ENCODE measurements at regions not wholly inside any gene's neighbourhood (a gene's known extent, or its start where the extent isn't known, plus 50 kb on each side); places are given as distances from the start of the nearest gene placed in this dataset.

GRCh38 chr11:103773059-103773458, 263.4 kb upstream of the DDI1 start:
- Mint-ChIP-seq H3K4me3 (no peak overlapping the region), H3K4me1 (no peaks in the 10 kb centered on the region)
- DNase-seq (ENCODE audit: low spot score in 2 of 2) = no peak

GRCh38 chr11:103773537-103773936, 262.9 kb upstream of the DDI1 start:
- Mint-ChIP-seq H3K27me3 (no peaks in the 10 kb centered on the region), H3K9me3 (no peaks in the 10 kb centered on the region), H3K4me1 (no peaks in the 10 kb centered on the region), H3K4me3 (no peak overlapping the region), H3K27ac (no peak overlapping the region), H3K36me3 (no peaks in the 10 kb centered on the region)
- DNase-seq (ENCODE audit: low spot score in 2 of 2) (no peak), ATAC-seq (ENCODE audit: low read depth) (no peak)

More at GRCh38 chr11:103773059-103773458, 263.4 kb upstream of the DDI1 start:
- no peak overlapping the region for H3K27ac Mint-ChIP-seq
- ATAC-seq (ENCODE audit: low read depth) = no peak
- H3K9me3 Mint-ChIP-seq = no peaks in the 10 kb centered on the region
- no peaks in the 10 kb centered on the region for H3K27me3 Mint-ChIP-seq
- H3K36me3 Mint-ChIP-seq = no peaks in the 10 kb centered on the region

- H3K27ac Mint-ChIP-seq = no peak overlapping the region
- no peak for ATAC-seq (ENCODE audit: low read depth)
- H3K36me3 Mint-ChIP-seq = no peaks in the 10 kb centered on the region
- DNase-seq (ENCODE audit: low spot score in 2 of 2) = no peak
- H3K27me3 Mint-ChIP-seq = peaks cover 3% of the 10 kb centered on the region
- H3K9me3 Mint-ChIP-seq = no peaks in the 10 kb centered on the region
- H3K4me3 Mint-ChIP-seq = no peak overlapping the region
- H3K4me1 Mint-ChIP-seq = no peaks in the 10 kb centered on the region
Observed at GRCh38 chr11:103779054-103779453, 257.4 kb upstream of the DDI1 start.

- Mint-ChIP-seq H3K36me3 (peaks cover 1% of the 10 kb centered on the region), H3K4me1 (no peaks in the 10 kb centered on the region), H3K4me3 (no peak overlapping the region), H3K9me3 (peaks cover 4% of the 10 kb centered on the region), H3K27me3 (peaks cover 5% of the 10 kb centered on the region), H3K27ac (no peak overlapping the region)
- DNase-seq (ENCODE audit: low spot score in 2 of 2) (no peak), ATAC-seq (ENCODE audit: low read depth) (no peak)
Observed at GRCh38 chr11:103789952-103790351, 246.5 kb upstream of the DDI1 start.

- Mint-ChIP-seq H3K27ac (no peak overlapping the region), H3K27me3 (peaks cover 8% of the 10 kb centered on the region), H3K4me1 (no peaks in the 10 kb centered on the region), H3K4me3 (no peak overlapping the region), H3K36me3 (peaks cover 1% of the 10 kb centered on the region), H3K9me3 (peaks cover 4% of the 10 kb centered on the region)
- no peak for ATAC-seq (ENCODE audit: low read depth)
- no peak for DNase-seq (ENCODE audit: low spot score in 2 of 2)
Observed at GRCh38 chr11:103792981-103793468, 243.4 kb upstream of the DDI1 start.

GRCh38 chr11:103794262-103794661, 242.2 kb upstream of the DDI1 start:
- no peaks in the 10 kb centered on the region for H3K4me1 Mint-ChIP-seq
- no peak for ATAC-seq (ENCODE audit: low read depth)
- no peak for DNase-seq (ENCODE audit: low spot score in 2 of 2)
- H3K36me3 Mint-ChIP-seq = peaks cover 1% of the 10 kb centered on the region
- peaks cover 4% of the 10 kb centered on the region for H3K9me3 Mint-ChIP-seq
- no peak overlapping the region for H3K27ac Mint-ChIP-seq
- no peak overlapping the region for H3K4me3 Mint-ChIP-seq
- peaks cover 5% of the 10 kb centered on the region for H3K27me3 Mint-ChIP-seq

- ATAC-seq (ENCODE audit: low read depth) = no peak
- Mint-ChIP-seq H3K36me3 (no peaks in the 10 kb centered on the region), H3K4me1 (no peaks in the 10 kb centered on the region), H3K27me3 (peaks cover 5% of the 10 kb centered on the region), H3K27ac (no peak overlapping the region), H3K9me3 (no peaks in the 10 kb centered on the region), H3K4me3 (no peak overlapping the region)
- DNase-seq (ENCODE audit: low spot score in 2 of 2) = no peak
Observed at GRCh38 chr11:103798026-103798425, 238.4 kb upstream of the DDI1 start.

- no peak for DNase-seq (ENCODE audit: low spot score in 2 of 2)
- Mint-ChIP-seq H3K4me1 (no peaks in the 10 kb centered on the region), H3K4me3 (no peak overlapping the region), H3K9me3 (no peaks in the 10 kb centered on the region), H3K36me3 (no peaks in the 10 kb centered on the region), H3K27ac (no peak overlapping the region), H3K27me3 (peaks cover 5% of the 10 kb centered on the region)
- no peak for ATAC-seq (ENCODE audit: low read depth)
Observed at GRCh38 chr11:103798446-103798845, 238.0 kb upstream of the DDI1 start.

GRCh38 chr11:103800406-103801114, 235.9 kb upstream of the DDI1 start:
- H3K27ac Mint-ChIP-seq = no peak overlapping the region
- H3K27me3 Mint-ChIP-seq = peaks cover 4% of the 10 kb centered on the region
- DNase-seq (ENCODE audit: low spot score in 2 of 2) = no peak
- no peaks in the 10 kb centered on the region for H3K9me3 Mint-ChIP-seq
- no peak for ATAC-seq (ENCODE audit: low read depth)
- no peaks in the 10 kb centered on the region for H3K4me1 Mint-ChIP-seq
- H3K4me3 Mint-ChIP-seq = no peak overlapping the region
- H3K36me3 Mint-ChIP-seq = no peaks in the 10 kb centered on the region

GRCh38 chr11:103803062-103803461, 233.4 kb upstream of the DDI1 start:
- Mint-ChIP-seq H3K4me1 (no peaks in the 10 kb centered on the region), H3K27me3 (no peaks in the 10 kb centered on the region), H3K36me3 (no peaks in the 10 kb centered on the region), H3K9me3 (peaks cover 2% of the 10 kb centered on the region), H3K4me3 (no peak overlapping the region), H3K27ac (no peak overlapping the region)
- ATAC-seq (ENCODE audit: low read depth) (no peak), DNase-seq (ENCODE audit: low spot score in 2 of 2) (no peak)

- H3K36me3 Mint-ChIP-seq = no peaks in the 10 kb centered on the region
- H3K9me3 Mint-ChIP-seq = peaks cover 2% of the 10 kb centered on the region
- no peak overlapping the region for H3K27ac Mint-ChIP-seq
- ATAC-seq (ENCODE audit: low read depth) = no peak
- no peak for DNase-seq (ENCODE audit: low spot score in 2 of 2)
- no peak overlapping the region for H3K4me3 Mint-ChIP-seq
- H3K4me1 Mint-ChIP-seq = no peaks in the 10 kb centered on the region
- H3K27me3 Mint-ChIP-seq = peaks cover 2% of the 10 kb centered on the region
Observed at GRCh38 chr11:103805688-103806009, 230.8 kb upstream of the DDI1 start.

- H3K27me3 Mint-ChIP-seq = peaks cover 2% of the 10 kb centered on the region
- no peak overlapping the region for H3K4me3 Mint-ChIP-seq
- no peak for DNase-seq (ENCODE audit: low spot score in 2 of 2)
Observed at GRCh38 chr11:103806130-103806895, 230.1 kb upstream of the DDI1 start.

GRCh38 chr11:103807806-103808205, 228.6 kb upstream of the DDI1 start:
- no peak for DNase-seq (ENCODE audit: low spot score in 2 of 2)
- Mint-ChIP-seq H3K36me3 (no peaks in the 10 kb centered on the region), H3K4me3 (no peak overlapping the region)

More at GRCh38 chr11:103806130-103806895, 230.1 kb upstream of the DDI1 start:
- H3K27ac Mint-ChIP-seq = no peak overlapping the region
- peaks cover 2% of the 10 kb centered on the region for H3K9me3 Mint-ChIP-seq
- no peak for ATAC-seq (ENCODE audit: low read depth)
- no peaks in the 10 kb centered on the region for H3K4me1 Mint-ChIP-seq
- H3K36me3 Mint-ChIP-seq = no peaks in the 10 kb centered on the region

GRCh38 chr11:103808252-103808651, 228.2 kb upstream of the DDI1 start:
- H3K4me3 Mint-ChIP-seq = no peak overlapping the region
- no peaks in the 10 kb centered on the region for H3K36me3 Mint-ChIP-seq
- no peak for ATAC-seq (ENCODE audit: low read depth)
- H3K4me1 Mint-ChIP-seq = no peaks in the 10 kb centered on the region
- DNase-seq (ENCODE audit: low spot score in 2 of 2) = no peak
- H3K27ac Mint-ChIP-seq = no peak overlapping the region
- peaks cover 2% of the 10 kb centered on the region for H3K27me3 Mint-ChIP-seq
- peaks cover 2% of the 10 kb centered on the region for H3K9me3 Mint-ChIP-seq

More at GRCh38 chr11:103807806-103808205, 228.6 kb upstream of the DDI1 start:
- no peak for ATAC-seq (ENCODE audit: low read depth)
- H3K27me3 Mint-ChIP-seq = peaks cover 2% of the 10 kb centered on the region
- no peaks in the 10 kb centered on the region for H3K4me1 Mint-ChIP-seq
- H3K27ac Mint-ChIP-seq = no peak overlapping the region
- peaks cover 2% of the 10 kb centered on the region for H3K9me3 Mint-ChIP-seq

All from memory B cell (primary cell).